ENCODE measurements at regions not wholly inside any gene's neighbourhood (a gene's known extent, or its start where the extent isn't known, plus 50 kb on each side); places are given as distances from the start of the nearest gene placed in this dataset.
"Not testable (repeated sequence)": the region's sequence is repeated elsewhere in the genome, so short reads cannot be mapped to it uniquely, and the experiment has no call there.

DNA sequence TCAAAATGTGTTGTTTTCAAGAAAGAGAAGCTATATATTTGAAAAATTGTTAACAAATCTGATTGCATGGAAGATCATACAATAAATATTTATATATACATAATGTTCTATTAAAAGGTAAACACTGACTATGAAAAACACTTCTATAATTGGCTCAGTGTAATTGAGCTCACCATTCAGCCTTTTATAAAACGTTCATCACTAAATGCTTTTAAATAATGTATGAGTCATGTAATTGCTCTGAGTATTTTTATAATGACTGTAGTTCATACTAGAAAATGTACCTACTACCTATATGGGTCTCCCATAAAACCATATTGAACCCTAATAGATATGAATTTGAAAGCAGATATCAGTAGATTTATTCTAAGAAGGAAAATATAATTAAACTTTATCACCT lies 240.4 kb upstream of the MGAT4C start:
- DNase-seq = no peak

- DNase-seq = no peak
Measured at GRCh38 chr12:86484473-86484872, 228.3 kb upstream of the MGAT4C start.

DNA sequence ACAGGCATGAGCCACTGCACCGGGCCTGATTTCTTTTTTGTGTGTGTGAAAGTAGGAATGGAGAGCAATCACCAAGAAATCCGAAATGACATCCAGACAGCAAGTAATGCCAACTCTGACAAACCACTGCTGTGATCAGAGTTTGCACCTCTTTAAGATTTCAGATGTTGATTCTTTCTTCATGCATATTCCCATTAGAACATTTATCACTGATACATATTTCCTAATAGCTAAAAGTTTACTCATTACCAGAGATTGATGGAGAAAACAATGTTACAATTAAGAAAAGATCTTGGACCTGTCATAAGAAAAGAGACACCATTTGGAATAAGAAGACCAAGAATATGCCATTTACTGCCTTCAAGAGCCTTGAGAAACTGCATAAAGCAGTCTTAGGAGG lies 217.0 kb upstream of the MGAT4C start:
- DNase-seq = no peak

DNA sequence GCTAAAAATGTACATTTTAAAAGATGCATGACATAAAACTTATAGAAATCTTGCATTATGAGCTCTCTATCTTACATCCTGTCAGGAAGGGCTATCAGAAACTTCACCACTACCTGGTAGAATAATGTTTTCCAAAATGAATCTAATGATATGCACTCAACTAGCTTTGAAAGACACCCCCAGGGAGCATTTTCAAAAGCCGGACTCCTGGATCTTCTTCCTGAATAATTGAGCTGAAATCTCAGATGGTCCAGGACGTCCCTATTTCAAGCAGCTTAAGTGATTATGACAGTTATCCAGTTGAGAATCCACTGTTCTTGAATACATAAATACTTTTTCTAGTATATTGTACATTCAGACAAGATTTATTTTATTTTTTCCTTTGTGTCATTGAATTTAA lies 200.6 kb upstream of the MGAT4C start:
- DNase-seq = no peak

- no peak for DNase-seq
Measured at GRCh38 chr12:86456241-86456640, 200.1 kb upstream of the MGAT4C start.

DNA sequence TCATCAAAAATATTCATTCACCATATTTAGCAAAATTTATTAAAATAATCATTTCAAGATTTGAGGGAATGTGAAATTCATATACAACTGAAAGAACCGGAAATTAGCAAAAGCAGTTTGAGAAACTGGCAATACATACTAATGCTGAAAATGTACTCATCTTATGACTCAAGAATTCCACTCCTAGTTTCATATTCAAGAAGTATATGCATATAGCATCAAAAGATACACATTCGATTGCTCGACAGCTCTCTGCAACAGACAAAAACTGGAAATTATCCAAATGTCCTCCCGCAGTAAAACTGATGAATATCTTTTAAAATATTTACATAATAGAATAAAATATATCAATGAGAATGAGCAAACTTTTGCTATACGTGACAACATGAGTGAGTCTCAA lies 189.2 kb upstream of the MGAT4C start:
- no peak for DNase-seq

DNA sequence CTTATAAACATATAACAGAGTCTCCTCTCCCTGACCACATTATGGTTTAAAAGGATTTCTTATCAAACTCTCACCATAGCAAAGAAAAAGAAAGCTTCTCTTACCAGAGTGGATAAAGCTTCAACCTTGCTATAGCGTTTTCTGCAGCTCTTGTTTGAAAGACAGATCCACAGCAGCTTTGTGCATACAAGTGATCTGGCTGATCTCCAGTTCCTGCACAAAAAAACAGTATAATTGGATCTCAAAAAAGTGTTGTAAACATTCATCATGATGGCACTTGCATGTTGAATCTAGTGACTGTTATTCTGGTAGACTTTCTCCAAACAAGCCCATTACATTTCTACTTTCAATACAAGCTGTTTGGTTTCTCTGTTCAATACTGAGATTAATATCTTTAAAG lies 178.9 kb upstream of the MGAT4C start:
- no peak for DNase-seq

- no peak for DNase-seq
Measured at GRCh38 chr12:86429824-86430223, 173.6 kb upstream of the MGAT4C start.

DNA sequence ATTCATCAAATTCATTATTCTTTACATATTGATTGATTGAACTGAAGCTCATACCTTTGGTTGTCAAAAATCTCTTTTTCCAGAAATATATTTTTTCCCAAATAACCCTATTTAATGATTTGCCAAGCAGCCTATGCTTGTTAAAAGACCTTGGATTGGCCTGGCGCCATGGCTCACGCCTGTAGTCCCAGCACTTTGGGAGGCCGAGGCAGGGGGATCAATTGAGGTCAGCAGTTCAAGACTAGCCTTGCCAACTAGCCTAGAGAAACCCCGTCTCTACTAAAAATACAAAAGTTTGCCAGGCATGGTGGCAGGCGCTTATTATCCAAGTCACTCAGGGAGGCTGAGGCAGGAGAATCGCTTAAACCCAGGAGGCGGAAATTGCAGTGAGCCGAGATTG lies 165.1 kb upstream of the MGAT4C start:
- no peak for DNase-seq

DNA sequence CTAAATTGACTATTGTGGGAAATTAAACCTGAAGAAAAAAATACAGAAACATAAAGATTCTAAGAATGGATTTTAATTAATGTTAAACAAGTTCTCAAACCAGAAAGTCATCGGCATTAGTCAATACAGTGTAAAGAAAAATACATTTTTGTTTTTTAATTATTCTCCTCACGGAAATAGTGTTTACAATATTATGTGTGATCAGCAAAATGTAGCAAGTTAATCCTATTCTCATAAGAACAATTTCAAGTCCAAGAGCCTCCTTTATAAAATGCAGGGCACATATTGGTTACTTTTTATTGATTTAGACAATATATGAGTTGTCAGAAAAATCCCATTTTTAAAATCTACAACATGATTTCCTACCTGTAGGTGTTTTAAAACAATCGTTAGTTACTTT lies 158.0 kb upstream of the MGAT4C start:
- no peak for DNase-seq

GRCh38 chr12:86411710-86412109 lies 155.5 kb upstream of the MGAT4C start:
- DNase-seq = no peak

- no peak for DNase-seq
Measured at GRCh38 chr12:86407620-86408208, 151.5 kb upstream of the MGAT4C start.

DNA sequence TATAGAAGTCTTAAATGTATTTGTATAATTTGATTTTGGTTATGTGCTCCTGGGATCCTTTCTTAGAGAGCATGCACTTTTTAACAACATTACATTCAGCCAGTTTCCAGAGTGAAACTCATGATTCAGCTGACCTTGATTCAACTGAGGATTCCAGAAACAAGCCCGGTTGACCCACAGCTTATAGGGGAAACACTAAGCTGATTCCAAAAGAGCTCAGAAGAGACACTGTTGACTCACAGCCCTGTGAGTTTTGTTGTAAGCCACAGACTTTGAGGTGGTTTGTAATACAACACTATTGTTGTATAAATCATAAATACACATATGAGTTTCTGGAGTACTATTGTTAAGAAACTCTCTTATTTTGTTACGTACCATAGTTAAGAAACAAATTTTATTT lies 133.8 kb upstream of the MGAT4C start:
- DNase-seq = no peak

DNA sequence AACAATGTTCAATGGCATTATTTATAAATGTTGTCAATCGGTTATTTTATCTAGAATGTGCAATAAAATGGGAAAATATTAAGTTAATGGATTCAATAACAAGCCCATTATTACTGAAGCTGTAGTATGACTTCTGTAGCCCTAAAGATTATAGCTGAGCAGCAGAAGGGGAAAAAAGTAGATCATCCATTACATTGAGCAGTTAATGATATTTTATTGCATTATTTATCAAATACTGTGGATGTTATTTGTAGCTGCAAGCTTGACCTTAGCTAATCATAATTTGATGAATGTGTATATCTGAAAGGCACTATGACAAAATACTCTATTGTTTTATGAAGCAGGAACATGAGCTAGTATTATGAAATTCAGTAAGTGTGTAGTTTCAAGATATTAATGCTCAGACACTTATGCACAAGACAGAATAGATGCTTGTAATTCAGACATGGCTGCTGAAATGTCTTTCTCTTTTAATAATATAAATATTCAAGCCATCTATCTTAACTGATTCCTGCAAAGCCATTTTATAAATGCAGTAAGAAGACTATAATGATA lies 131.5 kb upstream of the MGAT4C start:
- no peak for DNase-seq

GRCh38 chr12:86383759-86384158 lies 127.6 kb upstream of the MGAT4C start:
- DNase-seq = not testable (repeated sequence)

GRCh38 chr12:86379337-86379736 lies 123.1 kb upstream of the MGAT4C start:
- no peak for DNase-seq

GRCh38 chr12:86376052-86376451 lies 119.9 kb upstream of the MGAT4C start:
- no peak for DNase-seq

DNA sequence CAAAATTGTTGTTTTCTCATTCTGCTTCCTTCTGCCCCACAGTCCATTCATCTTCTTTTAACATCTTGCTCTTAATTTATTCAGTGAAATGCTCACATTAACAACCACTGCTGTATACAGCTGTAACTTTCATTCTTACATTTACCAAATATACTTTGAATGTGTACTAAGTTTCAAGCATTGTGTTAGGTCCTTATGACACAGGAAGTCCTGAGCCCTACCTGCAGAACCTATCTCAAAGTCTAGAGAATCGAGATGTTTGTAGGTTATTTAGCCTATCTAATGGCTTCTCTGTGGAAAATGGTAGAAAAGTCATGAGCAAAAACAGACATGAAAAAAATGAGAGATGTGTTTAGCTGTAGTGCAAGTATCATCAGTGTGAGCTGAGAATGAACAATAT lies 117.6 kb upstream of the MGAT4C start:
- no peak for DNase-seq

GRCh38 chr12:86367137-86367536 lies 110.9 kb upstream of the MGAT4C start:
- no peak for DNase-seq

- no peak for DNase-seq
Measured at GRCh38 chr12:86349196-86349595, 93.0 kb upstream of the MGAT4C start.

- no peak for DNase-seq
Measured at GRCh38 chr12:86333955-86334522, 77.8 kb upstream of the MGAT4C start.

DNA sequence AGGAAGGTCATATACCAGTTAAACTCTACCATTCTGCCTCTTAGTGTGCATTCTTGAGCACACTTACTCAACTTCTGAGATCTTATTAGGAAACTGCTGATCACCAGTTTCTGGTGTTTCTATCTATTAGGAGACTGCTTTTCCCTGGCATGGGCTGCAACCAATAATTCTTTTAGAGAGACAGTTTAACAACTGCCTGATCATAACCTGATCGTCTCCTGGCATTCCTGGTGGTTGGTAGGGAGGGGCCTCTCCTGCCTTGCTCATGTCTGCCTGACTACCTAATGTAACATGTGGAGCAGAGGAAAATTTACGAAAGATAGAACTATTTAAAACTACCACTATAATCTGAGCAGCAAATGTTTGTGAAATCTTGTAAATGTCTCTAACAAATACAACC lies 75.3 kb upstream of the MGAT4C start:
- no peak for DNase-seq

DNA sequence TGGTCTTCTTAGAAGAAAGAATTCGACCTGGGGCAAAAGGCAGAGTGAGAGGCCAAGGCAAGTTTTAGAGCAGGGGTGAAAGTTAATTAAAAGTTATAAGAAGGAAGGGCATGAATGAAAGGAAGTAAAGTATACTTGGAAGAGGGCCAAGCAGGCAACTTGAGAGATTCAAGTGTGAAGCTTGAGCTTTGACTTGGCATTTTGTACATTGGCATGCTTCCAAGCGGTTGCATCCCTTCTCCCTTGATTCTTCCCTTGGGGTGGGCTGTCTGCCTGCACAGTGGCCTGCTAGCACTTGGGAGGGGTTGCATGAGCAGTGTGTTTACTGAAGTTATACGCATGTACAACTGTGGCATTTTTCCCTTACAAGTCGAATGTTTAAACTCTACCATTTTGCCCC lies 74.8 kb upstream of the MGAT4C start:
- DNase-seq = no peak

GRCh38 chr12:86312232-86312631 lies 56.0 kb upstream of the MGAT4C start:
- no peak for DNase-seq
